Keratinocyte (primary cell): ENCODE measurements at regions not wholly inside any gene's neighbourhood (a gene's known extent, or its start where the extent isn't known, plus 50 kb on each side); places are given as distances from the start of the nearest gene placed in this dataset.
"Not testable (repeated sequence)": the region's sequence is repeated elsewhere in the genome, so short reads cannot be mapped to it uniquely, and the experiment has no call there.

ENCODE experiments used
- CTCF ChIP-seq, 3 experiments: IDR thresholded peaks in 1 of 3; conservative IDR thresholded peaks in 1 of 3; optimal IDR thresholded peaks in 1 of 3; 2 replicates in 2 of 3; 3 replicates in 1 of 3; pipeline versions ENCODE3 to v1.5.1; 2011; ENCODE audit warnings: low read length in 3 of 3, mild to moderate bottlenecking in 3 of 3, moderate library complexity in 2 of 3, control low read depth in 1 of 3, inconsistent platforms in 1 of 3; ENCODE audit not compliant: insufficient read depth in 2 of 3; ENCODE audit errors: extremely low read depth in 1 of 3
- EZH2 ChIP-seq: IDR thresholded peaks from one replicate; pipeline ENCODE4 v1.6.1; 2012; ENCODE audit warnings: inconsistent platforms, mild to moderate bottlenecking, low read length, moderate library complexity

- TF ChIP-seq CTCF (optimal IDR thresholded peaks at IDR 0.05 in 1 of 3, IDR thresholded peaks at IDR 0.05 in 1 of 3, conservative IDR thresholded peaks at IDR 0.05 in 1 of 3; ENCODE audit: extremely low read depth in 1 of 3, insufficient read depth in 2 of 3, low read length in 3 of 3); EZH2: not testable (repeated sequence)
Observed at GRCh38 chr1:223992456-223993246, 121.3 kb upstream of the FBXO28 start.
